GM23338 (cell line): ENCODE measurements at regions not wholly inside any gene's neighbourhood (a gene's known extent, or its start where the extent isn't known, plus 50 kb on each side); places are given as distances from the start of the nearest gene placed in this dataset.

ENCODE experiments used
- ATAC-seq: fragments of 200-7000 bp; cut with Tn5 transposase; 3 replicates; pipeline ENCODE4 v1.9.1; 2020
- DNase-seq: peaks from one replicate; pipeline ENCODE4 v3.0.0-alpha.2; 2015; ENCODE audit warnings: low spot score
- H2AFZ ChIP-seq: fragments of 200-600 bp; sonication (generic); 2 replicates; pipeline ENCODE4 v1.8.0; 2016; ENCODE audit warnings: antibody characterized with exemption, mild to moderate bottlenecking, moderate library complexity
- H3F3A ChIP-seq: fragments of 200-600 bp; sonication (generic); replicated peaks from 2 replicates; pipeline ENCODE4 v1.8.0; 2017; ENCODE audit warnings: antibody characterized with exemption, mixed run types, low read depth
- H3K27ac ChIP-seq: fragments of 200-600 bp; sonication (generic); 2 replicates; pipeline ENCODE4 v1.6.1; 2016; ENCODE audit warnings: low read depth
- H3K27me3 ChIP-seq: fragments of 200-600 bp; sonication (generic); 2 replicates; pipeline ENCODE4 v1.8.0; 2016; ENCODE audit warnings: mild to moderate bottlenecking, mixed run types, moderate library complexity; ENCODE audit not compliant: insufficient read depth
- H3K36me3 ChIP-seq: fragments of 200-600 bp; sonication (generic); 2 replicates; pipeline ENCODE4 v1.8.0; 2016; ENCODE audit warnings: mild to moderate bottlenecking; ENCODE audit not compliant: insufficient read depth
- H3K4me1 ChIP-seq: fragments of 200-600 bp; sonication (generic); 2 replicates; pipeline ENCODE4 v1.8.0; 2016; ENCODE audit warnings: mild to moderate bottlenecking, moderate library complexity; ENCODE audit not compliant: insufficient read depth
- H3K4me2 ChIP-seq: fragments of 200-600 bp; sonication (generic); 2 replicates; pipeline ENCODE4 v1.7.1; 2017; ENCODE audit warnings: mixed run types
- H3K4me3 ChIP-seq: fragments of 200-600 bp; sonication (generic); 2 replicates; pipeline ENCODE4 v1.6.1; 2016; ENCODE audit warnings: mixed run types
- H3K79me2 ChIP-seq: fragments of 200-600 bp; sonication (generic); replicated peaks from 2 replicates; pipeline ENCODE4 v1.8.0; 2017; ENCODE audit warnings: mild to moderate bottlenecking; ENCODE audit not compliant: insufficient read depth
- H3K9me2 ChIP-seq: fragments of 200-600 bp; sonication (generic); 2 replicates; pipeline ENCODE4 v1.8.0; 2017; ENCODE audit not compliant: insufficient read depth
- H4K20me1 ChIP-seq: fragments of 200-600 bp; sonication (generic); replicated peaks from 2 replicates; pipeline ENCODE4 v1.8.0; 2017; ENCODE audit warnings: mild to moderate bottlenecking; ENCODE audit not compliant: insufficient read depth
- H3K27ac Mint-ChIP-seq: 2 replicates; pipeline ENCODE4 v1.8.0; 2020; ENCODE audit warnings: inconsistent platforms, mild to moderate bottlenecking, moderate library complexity, mixed read lengths
- H3K27me3 Mint-ChIP-seq: 3 replicates; pipeline ENCODE4 v1.8.0; 2022; ENCODE audit warnings: low read depth, mild to moderate bottlenecking, moderate library complexity, mixed read lengths, inconsistent platforms; ENCODE audit not compliant: insufficient read depth, poor library complexity
- H3K36me3 Mint-ChIP-seq: 3 replicates; pipeline ENCODE4 v1.8.0; 2021; ENCODE audit warnings: low read depth, mild to moderate bottlenecking, inconsistent platforms, moderate library complexity, mixed read lengths
- H3K4me1 Mint-ChIP-seq: 3 replicates; pipeline ENCODE4 v1.8.0; 2020; ENCODE audit warnings: mild to moderate bottlenecking, inconsistent platforms, mixed read lengths
- H3K4me3 Mint-ChIP-seq: 3 replicates; pipeline ENCODE4 v1.8.0; 2021; ENCODE audit warnings: moderate library complexity, mild to moderate bottlenecking, inconsistent platforms, mixed read lengths
- H3K9me3 Mint-ChIP-seq: 3 replicates; pipeline ENCODE4 v1.8.0; 2020; ENCODE audit warnings: moderate library complexity, mild to moderate bottlenecking, inconsistent platforms, mixed read lengths
- CREB1 ChIP-seq: fragments of 250-450 bp; sonication (Bioruptor Pico); IDR thresholded peaks from 2 replicates; pipeline ENCODE4 v1.5.0; 2020; ENCODE audit warnings: low read depth, mild to moderate bottlenecking, moderate library complexity
- CTCF ChIP-seq, 2 experiments: fragments of 200-600 bp in 1 of 2; sonication (generic) in 1 of 2; conservative IDR thresholded peaks; 2 replicates each; pipeline versions ENCODE4 v1.5.1 to v1.6.1; 2016 to 2017; ENCODE audit warnings: antibody characterized with exemption in 2 of 2, low read depth in 2 of 2, mild to moderate bottlenecking in 2 of 2, moderate library complexity in 1 of 2
- ETS1 ChIP-seq: IDR thresholded peaks from 2 replicates; pipeline ENCODE4 v1.6.1; 2016; ENCODE audit warnings: antibody characterized with exemption
- EZH2 ChIP-seq: fragments of 200-600 bp; sonication (generic); IDR thresholded peaks from one replicate; pipeline ENCODE4 v1.8.0; 2017; ENCODE audit warnings: antibody characterized with exemption, mild to moderate bottlenecking, low read depth; ENCODE audit not compliant: unreplicated experiment
- EZH2phosphoT487 ChIP-seq: fragments of 200-600 bp; sonication (generic); IDR thresholded peaks from one replicate; pipeline ENCODE4 v1.8.1; 2018; ENCODE audit warnings: antibody characterized with exemption; ENCODE audit not compliant: unreplicated experiment
- JUNB ChIP-seq: IDR thresholded peaks from one replicate; pipeline ENCODE4 v1.6.1; 2016; ENCODE audit warnings: antibody characterized with exemption; ENCODE audit not compliant: unreplicated experiment
- NANOG ChIP-seq: IDR thresholded peaks from 2 replicates; pipeline ENCODE4 v1.6.1; 2016; ENCODE audit warnings: antibody characterized with exemption, borderline replicate concordance
- POLR2AphosphoS5 ChIP-seq: IDR thresholded peaks from 2 replicates; pipeline ENCODE4 v1.6.1; 2016; ENCODE audit warnings: antibody characterized with exemption, low read depth
- REST ChIP-seq: IDR thresholded peaks from one replicate; pipeline ENCODE4 v1.6.1; 2018; ENCODE audit warnings: antibody characterized with exemption; ENCODE audit not compliant: unreplicated experiment
- STAT1 ChIP-seq: IDR thresholded peaks from one replicate; pipeline ENCODE4 v1.6.1; 2016; ENCODE audit warnings: antibody characterized with exemption; ENCODE audit not compliant: unreplicated experiment
- ZNF114 ChIP-seq: fragments of 250-450 bp; sonication (Bioruptor Pico); IDR thresholded peaks from 2 replicates; pipeline ENCODE4 v1.5.0; 2020; ENCODE audit warnings: mild to moderate bottlenecking, moderate library complexity
- ZNF331 ChIP-seq: fragments of 250-450 bp; sonication (Bioruptor Pico); IDR thresholded peaks from 2 replicates; pipeline ENCODE4 v1.5.0; 2020; ENCODE audit warnings: low read depth, mild to moderate bottlenecking, moderate library complexity
- ZNF462 ChIP-seq: fragments of 250-450 bp; sonication (Bioruptor Pico); IDR thresholded peaks from 2 replicates; pipeline ENCODE4 v1.5.0; 2020; ENCODE audit warnings: mild to moderate bottlenecking, moderate library complexity

GRCh38 chr2:140061240-140061639 is 1281.0 kb upstream of the NXPH2 start (continued):
- no peak for TF ChIP-seq CREB1
- no peak for TF ChIP-seq POLR2AphosphoS5
- TF ChIP-seq STAT1 = no peak

GRCh38 chr2:140057928-140058327 is 1277.7 kb upstream of the NXPH2 start:
- TF ChIP-seq ZNF114 (CRISPR knock-in tag) = no peak
- TF ChIP-seq ETS1 = no peak
- TF ChIP-seq CREB1 = no peak
- no peak for TF ChIP-seq ZNF331 (CRISPR knock-in tag)
- TF ChIP-seq ZNF462 (CRISPR knock-in tag) = no peak
- TF ChIP-seq JUNB = no peak
- no peak for TF ChIP-seq EZH2phosphoT487
- no peak for TF ChIP-seq POLR2AphosphoS5
- no peak for TF ChIP-seq EZH2
- TF ChIP-seq REST = no peak
- TF ChIP-seq CTCF (conservative IDR thresholded peaks at IDR 0.05; ENCODE audit: low read depth in 2 of 2) = no peak
- TF ChIP-seq NANOG = no peak
- no peak for TF ChIP-seq STAT1
- Histone ChIP-seq H3K4me1 (0 out of 2 replicates have a peak, but pooled peaks cover 6% of the 10 kb centered on the region), H3K27me3 (no peaks in the 10 kb centered on the region), H4K20me1 (no peaks in the 10 kb centered on the region), H3K36me3 (no peaks in the 10 kb centered on the region), H3K27ac (no peak overlapping the region), H3F3A (no peaks in the 10 kb centered on the region), H3K79me2 (no peaks in the 10 kb centered on the region), H3K4me3 (no peak overlapping the region), H2AFZ (no peak overlapping the region), H3K4me2 (no peak overlapping the region), H3K9me2 (no peaks in the 10 kb centered on the region)
- Mint-ChIP-seq H3K9me3 (no peaks in the 10 kb centered on the region), H3K4me3 (no peak overlapping the region), H3K4me1 (peaks cover 4% of the 10 kb centered on the region), H3K27me3 (no peaks in the 10 kb centered on the region), H3K27ac (no peak overlapping the region), H3K36me3 (no peaks in the 10 kb centered on the region)
- DNase-seq (no peak), ATAC-seq (no peak)
